IPS DF 6.9 (cell line): ENCODE measurements at regions not wholly inside any gene's neighbourhood (a gene's known extent, or its start where the extent isn't known, plus 50 kb on each side); places are given as distances from the start of the nearest gene placed in this dataset.

Experiments used
- DNase-seq: peaks from one replicate; pipeline ENCODE4 v3.0.0-alpha.2; 2013; ENCODE audit warnings: low read depth, low spot score
- H3K27ac ChIP-seq: one replicate; pipeline ENCODE4 v1.5.1; 2013; ENCODE audit warnings: low read length, control low read depth
- H3K27me3 ChIP-seq: 2 replicates; pipeline ENCODE4 v1.6.1; 2013; ENCODE audit warnings: mild to moderate bottlenecking, low read length; ENCODE audit not compliant: control insufficient read depth, insufficient read depth
- H3K36me3 ChIP-seq: 2 replicates; pipeline ENCODE4 v1.6.1; 2013; ENCODE audit warnings: low read length; ENCODE audit not compliant: control insufficient read depth, insufficient read depth
- H3K4me1 ChIP-seq: 2 replicates; pipeline ENCODE4 v1.6.1; 2013; ENCODE audit warnings: low read length; ENCODE audit not compliant: control insufficient read depth, insufficient read depth
- H3K4me3 ChIP-seq: 2 replicates; pipeline ENCODE4 v1.5.1; 2013; ENCODE audit warnings: mild to moderate bottlenecking, low read length
- H3K9me3 ChIP-seq: 2 replicates; pipeline ENCODE4 v1.6.1; 2013; ENCODE audit warnings: low read length, inconsistent platforms; ENCODE audit not compliant: control insufficient read depth, insufficient read depth
- WGBS: extraction: QIAGEN DNeasy Blood & Tissue Kit; methylation state at CpG from one replicate; pipeline ENCODE4 v1.1.7; 2013; ENCODE audit warnings: mixed read lengths, missing lambda C conversion rate; ENCODE audit not compliant: insufficient read length, insufficient coverage; 5-methylcytosine and 5-hydroxymethylcytosine counted together

DNA sequence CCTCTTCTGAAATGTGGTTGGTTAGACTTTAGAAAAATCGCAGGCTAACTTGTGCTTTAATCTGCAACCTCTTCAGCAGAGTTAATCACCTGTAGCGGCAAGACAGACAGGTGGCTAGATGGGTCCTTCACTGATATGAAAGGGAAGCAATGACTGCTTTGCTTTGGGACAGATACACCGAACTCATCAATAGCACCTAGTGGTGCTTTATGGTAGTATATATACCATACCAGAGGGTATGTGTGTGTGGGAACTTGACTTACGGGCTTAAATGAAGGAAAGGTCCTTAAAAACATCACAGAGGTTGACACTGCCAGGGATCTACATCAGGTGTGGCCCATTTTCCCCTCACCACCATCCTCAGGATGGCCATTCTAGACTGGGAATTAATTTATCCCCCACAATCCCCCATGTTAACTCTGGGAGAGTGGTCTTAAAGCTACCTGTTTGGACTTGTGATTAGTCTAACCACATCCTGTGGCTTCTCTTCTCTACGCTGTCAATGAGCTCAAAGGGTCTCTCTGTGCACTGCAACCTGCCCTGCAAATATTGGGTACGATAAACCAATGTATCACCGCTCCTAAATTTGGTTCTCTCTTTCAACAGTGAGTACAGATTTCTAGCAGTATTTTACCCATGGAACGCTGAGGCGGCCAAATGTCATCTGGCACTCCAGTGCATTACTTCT lies 162.7 kb downstream of the SIPA1L2 start:
- no CpG with 5 or more reads among the region's 9 CpGs for WGBS
- Histone ChIP-seq H3K36me3 (no peaks in the 10 kb centered on the region), H3K27ac (no peak overlapping the region), H3K4me1 (no peaks in the 10 kb centered on the region), H3K4me3 (no peak overlapping the region), H3K9me3 (no peaks in the 10 kb centered on the region), H3K27me3 (peaks cover 15% of the 10 kb centered on the region)
- no peak for DNase-seq

GRCh38 chr1:232464325-232464724 lies 165.6 kb downstream of the SIPA1L2 start:
- H3K9me3 ChIP-seq, result no peaks in the 10 kb centered on the region
- no peak overlapping the region for H3K4me3 ChIP-seq
- H3K36me3 ChIP-seq, result no peaks in the 10 kb centered on the region
- H3K27ac ChIP-seq, result no peak overlapping the region
- H3K4me1 ChIP-seq, result no peaks in the 10 kb centered on the region
- no peak for DNase-seq
- H3K27me3 ChIP-seq, result peaks cover 14% of the 10 kb centered on the region
- WGBS, result no CpG with 5 or more reads among the region's 1 CpG

- Histone ChIP-seq H3K27ac (no peak overlapping the region), H3K27me3 (peaks cover 10% of the 10 kb centered on the region), H3K36me3 (no peaks in the 10 kb centered on the region), H3K4me1 (no peaks in the 10 kb centered on the region), H3K4me3 (no peak overlapping the region), H3K9me3 (no peaks in the 10 kb centered on the region)
- DNase-seq, result no peak
- WGBS, result no CpG with 5 or more reads among the region's 3 CpGs
These were observed 166.7 kb downstream of the SIPA1L2 start for GRCh38 chr1:232463225-232463624.

GRCh38 chr1:232462213-232462612 lies 167.7 kb downstream of the SIPA1L2 start:
- no CpG with 5 or more reads among the region's 4 CpGs for WGBS
- H3K27ac ChIP-seq, result no peak overlapping the region
- no peaks in the 10 kb centered on the region for H3K4me1 ChIP-seq
- H3K9me3 ChIP-seq, result no peaks in the 10 kb centered on the region
- H3K4me3 ChIP-seq, result no peak overlapping the region
- no peaks in the 10 kb centered on the region for H3K36me3 ChIP-seq
- DNase-seq, result no peak
- peaks cover 6% of the 10 kb centered on the region; the same call in 1 of the 2 replicates for H3K27me3 ChIP-seq

- no peak overlapping the region for H3K27ac ChIP-seq
- no peaks in the 10 kb centered on the region for H3K4me1 ChIP-seq
- H3K36me3 ChIP-seq, result no peaks in the 10 kb centered on the region
- H3K27me3 ChIP-seq, result no peaks in the 10 kb centered on the region
- no peak for DNase-seq
- no peaks in the 10 kb centered on the region for H3K9me3 ChIP-seq
- H3K4me3 ChIP-seq, result no peak overlapping the region
- no CpG with 5 or more reads among the region's 3 CpGs for WGBS
These were observed 170.1 kb downstream of the SIPA1L2 start for GRCh38 chr1:232459826-232460225.

DNA sequence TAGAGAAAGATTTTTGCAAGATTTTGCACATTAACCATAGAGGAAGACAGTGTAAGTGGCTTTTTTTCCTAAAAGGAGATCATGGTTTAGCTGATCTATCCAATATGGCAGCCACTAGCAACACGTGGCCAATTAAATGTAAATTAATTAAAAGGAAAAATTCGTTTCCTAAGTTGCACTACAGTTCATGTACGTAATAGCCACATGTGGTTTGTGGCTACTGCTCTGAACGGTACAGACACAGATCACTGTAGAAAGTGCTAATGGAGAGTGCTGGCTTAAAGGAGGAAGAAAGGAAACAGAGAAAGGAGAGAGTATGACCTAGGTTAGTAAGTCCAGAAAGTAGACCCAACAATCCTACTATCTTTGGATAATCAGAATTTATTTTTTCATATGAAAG lies 170.8 kb downstream of the SIPA1L2 start:
- no peaks in the 10 kb centered on the region for H3K27me3 ChIP-seq
- no peaks in the 10 kb centered on the region for H3K4me1 ChIP-seq
- no peak overlapping the region for H3K27ac ChIP-seq
- H3K4me3 ChIP-seq, result no peak overlapping the region
- no peak for DNase-seq
- H3K9me3 ChIP-seq, result no peaks in the 10 kb centered on the region
- H3K36me3 ChIP-seq, result no peaks in the 10 kb centered on the region
- no CpG with 5 or more reads among the region's 4 CpGs for WGBS

- DNase-seq, result no peak
- Histone ChIP-seq H3K4me3 (no peak overlapping the region), H3K27ac (no peak overlapping the region), H3K27me3 (no peaks in the 10 kb centered on the region), H3K4me1 (no peaks in the 10 kb centered on the region), H3K36me3 (no peaks in the 10 kb centered on the region), H3K9me3 (no peaks in the 10 kb centered on the region)
- WGBS, result no CpG with 5 or more reads among the region's 3 CpGs
These were observed 172.3 kb downstream of the SIPA1L2 start for GRCh38 chr1:232457595-232457994.

DNA sequence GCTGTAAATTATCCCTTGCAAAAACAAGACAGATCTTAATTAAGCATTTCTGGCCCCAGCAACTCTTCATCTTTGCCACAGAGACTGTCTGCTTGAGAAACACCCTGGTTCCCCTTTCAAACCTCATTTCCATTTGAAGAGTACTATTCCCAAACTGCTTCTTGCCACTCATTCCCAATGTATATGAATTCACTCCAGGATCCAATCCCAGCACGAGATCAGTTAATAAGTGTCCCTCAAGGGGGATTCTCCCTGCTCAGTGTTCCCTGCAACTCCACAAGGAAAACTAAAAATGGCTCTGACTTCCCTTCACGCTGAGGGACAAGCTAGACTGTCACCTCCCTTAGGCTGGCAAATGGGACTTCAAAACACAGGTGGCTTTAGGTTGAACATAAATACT lies 173.2 kb downstream of the SIPA1L2 start:
- no CpG with 5 or more reads among the region's 2 CpGs for WGBS
- no peak overlapping the region for H3K4me3 ChIP-seq
- H3K27me3 ChIP-seq, result no peaks in the 10 kb centered on the region
- DNase-seq, result no peak
- no peak overlapping the region for H3K27ac ChIP-seq
- H3K9me3 ChIP-seq, result no peaks in the 10 kb centered on the region
- H3K4me1 ChIP-seq, result no peaks in the 10 kb centered on the region
- H3K36me3 ChIP-seq, result no peaks in the 10 kb centered on the region

DNA sequence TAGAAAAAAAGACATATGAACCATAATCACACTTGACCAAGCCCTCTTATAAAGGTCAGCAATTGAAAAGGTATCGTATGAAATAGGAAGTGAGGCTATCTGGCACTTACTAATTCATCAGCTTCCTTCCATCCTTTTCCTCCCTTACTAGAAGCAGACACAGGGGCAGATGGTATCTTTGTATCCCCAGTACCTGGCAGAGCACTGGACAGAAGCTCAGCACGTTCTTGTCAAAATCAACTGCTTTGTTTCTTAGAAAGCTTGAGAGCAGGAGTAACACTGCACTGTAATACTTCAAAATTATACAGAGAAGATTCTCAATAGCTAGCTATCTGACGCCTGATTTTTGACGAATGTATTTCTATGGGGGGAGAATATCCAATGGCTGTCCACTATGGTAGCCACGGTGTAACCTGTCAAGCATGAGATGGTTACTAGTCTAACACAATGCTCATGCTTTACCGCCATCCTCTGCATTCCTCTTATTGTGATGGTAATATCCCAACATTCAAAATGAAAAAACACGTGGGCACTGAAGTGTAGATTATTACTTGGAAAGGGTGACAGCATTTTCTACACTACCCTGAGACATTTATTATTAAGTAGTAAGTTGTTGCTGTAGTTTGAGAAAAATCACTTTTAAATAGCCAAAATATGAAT lies 175.6 kb downstream of the SIPA1L2 start:
- no CpG with 5 or more reads among the region's 7 CpGs for WGBS
- DNase-seq, result no peak
- H3K4me1 ChIP-seq, result no peaks in the 10 kb centered on the region
- H3K4me3 ChIP-seq, result no peak overlapping the region
- no peaks in the 10 kb centered on the region for H3K36me3 ChIP-seq
- H3K27me3 ChIP-seq, result no peaks in the 10 kb centered on the region
- H3K27ac ChIP-seq, result no peak overlapping the region
- no peaks in the 10 kb centered on the region for H3K9me3 ChIP-seq

GRCh38 chr1:232452736-232453440 lies 177.0 kb downstream of the SIPA1L2 start:
- no peaks in the 10 kb centered on the region for H3K4me1 ChIP-seq
- H3K9me3 ChIP-seq, result no peaks in the 10 kb centered on the region
- WGBS, result no CpG with 5 or more reads among the region's 1 CpG
- no peaks in the 10 kb centered on the region for H3K36me3 ChIP-seq
- no peak for DNase-seq
- no peak overlapping the region for H3K4me3 ChIP-seq
- no peaks in the 10 kb centered on the region for H3K27me3 ChIP-seq
- H3K27ac ChIP-seq, result no peak overlapping the region
